GM18909 (cell line): ENCODE measurements at regions not wholly inside any gene's neighbourhood (a gene's known extent, or its start where the extent isn't known, plus 50 kb on each side); places are given as distances from the start of the nearest gene placed in this dataset.

Experiments
- ATAC-seq: cut with Tn5 transposase; IDR thresholded peaks from one replicate; pipeline ENCODE4 v1.9.1; 2021; ENCODE audit warnings: mild to moderate bottlenecking; ENCODE audit not compliant: unreplicated experiment, poor library complexity

GRCh38 chr14:101115652-101116051, 212.1 kb upstream of the RTL1 start:
- no peak for ATAC-seq

- no peak for ATAC-seq
Observed at GRCh38 chr14:101116065-101116464, 212.5 kb upstream of the RTL1 start.

DNA sequence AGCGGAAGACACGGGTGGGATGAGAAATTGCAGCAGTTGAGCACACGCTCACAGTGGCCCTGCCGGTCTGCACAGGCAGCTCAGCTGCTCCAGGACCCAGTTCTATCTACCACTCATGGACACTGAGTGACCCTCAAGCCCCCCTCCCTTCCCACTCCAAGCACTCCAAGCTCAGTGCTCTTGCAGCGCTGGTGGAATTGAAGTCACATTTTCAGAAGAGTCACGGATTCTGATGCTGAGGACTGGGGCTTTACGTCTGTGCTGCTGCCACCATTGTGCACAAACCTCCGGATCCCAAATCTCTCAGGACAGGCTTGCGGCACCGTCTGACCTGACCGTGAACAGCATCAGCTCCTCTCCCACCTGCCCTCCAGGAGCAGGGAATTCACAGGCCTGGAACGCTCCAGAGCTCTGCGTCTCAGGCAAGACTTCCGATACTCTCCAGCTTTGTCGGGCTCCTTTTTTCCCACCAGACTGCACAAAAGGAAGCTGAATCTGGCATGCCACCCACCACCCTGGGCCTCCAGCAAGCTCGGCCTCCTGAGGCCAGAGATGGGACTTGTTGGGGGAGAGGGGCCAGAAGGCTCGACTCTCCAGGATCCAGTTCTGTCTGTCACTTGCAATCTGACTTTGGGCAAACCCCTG, 213.1 kb upstream of the RTL1 start:
- ATAC-seq, result no peak

DNA sequence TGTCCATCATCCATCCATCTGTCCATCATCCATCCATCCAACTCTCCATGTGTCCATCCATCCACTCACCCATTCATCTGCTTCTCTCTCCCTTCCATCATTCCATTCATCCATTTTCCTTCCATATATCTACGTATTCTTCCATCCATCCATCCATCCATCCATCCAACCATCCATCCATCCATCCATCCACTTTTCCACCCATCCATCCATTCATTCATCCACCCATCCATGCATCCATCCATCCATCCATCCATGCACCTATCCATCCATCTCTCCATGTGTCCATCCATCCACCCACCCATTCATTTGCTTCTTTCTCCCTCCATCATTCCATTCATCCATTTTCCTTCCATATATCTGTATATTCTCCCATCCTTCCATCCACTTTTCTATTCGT, 214.0 kb upstream of the RTL1 start:
- no peak for ATAC-seq

GRCh38 chr14:101118233-101118632, 214.7 kb upstream of the RTL1 start:
- ATAC-seq, result no peak

DNA sequence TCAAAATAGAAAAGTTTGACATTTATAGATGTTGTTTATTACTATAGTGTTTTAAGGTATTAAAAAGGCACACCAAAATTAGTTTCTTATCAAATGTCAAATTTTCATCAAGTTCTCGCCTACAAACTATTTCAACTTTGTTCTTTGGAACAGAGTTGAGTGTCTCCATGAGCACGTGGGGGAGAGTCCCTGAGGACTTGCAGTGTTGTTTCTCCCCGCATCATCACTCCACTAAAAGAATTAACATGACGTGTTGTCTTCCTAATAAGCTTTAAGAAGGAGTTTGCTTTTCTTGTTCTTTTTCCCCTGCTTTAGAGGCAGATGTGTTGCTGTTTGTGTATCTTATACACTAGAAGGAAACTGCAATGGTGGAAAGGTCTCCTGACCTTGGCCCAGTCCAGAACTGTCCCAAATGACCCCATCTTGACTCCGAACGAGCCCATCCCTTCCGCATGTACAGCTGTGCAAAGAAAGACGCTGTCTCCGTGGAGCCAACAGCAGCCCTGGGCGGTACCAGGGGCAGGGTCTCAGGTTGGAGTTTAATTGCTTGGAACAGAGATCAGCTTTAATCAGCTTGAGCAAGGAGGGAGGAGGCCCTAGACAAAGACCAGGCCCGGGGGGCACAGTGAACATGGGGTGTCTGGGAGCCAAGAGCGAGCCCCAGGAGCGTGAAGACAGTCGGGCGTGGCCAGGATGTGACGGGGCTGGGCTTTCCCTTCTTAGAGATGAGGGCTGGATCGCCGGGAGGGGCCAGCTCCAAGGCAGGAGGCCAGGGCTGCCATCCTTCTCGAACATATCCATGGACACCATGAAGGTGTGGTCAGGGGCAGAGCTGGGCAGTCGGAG, 215.4 kb upstream of the RTL1 start:
- no peak for ATAC-seq

GRCh38 chr14:101119830-101120571, 216.5 kb upstream of the RTL1 start:
- ATAC-seq, result no peak

GRCh38 chr14:101120641-101121507, 217.4 kb upstream of the RTL1 start:
- ATAC-seq, result peak; percentile 65

- no peak for ATAC-seq
Observed at GRCh38 chr14:101121508-101122139, 218.1 kb upstream of the RTL1 start.

GRCh38 chr14:101122237-101123141, 219.0 kb upstream of the RTL1 start:
- no peak for ATAC-seq

GRCh38 chr14:101123618-101124510, 220.3 kb upstream of the RTL1 start:
- no peak for ATAC-seq

- no peak for ATAC-seq
Observed at GRCh38 chr14:101124815-101125214, 221.3 kb upstream of the RTL1 start.

DNA sequence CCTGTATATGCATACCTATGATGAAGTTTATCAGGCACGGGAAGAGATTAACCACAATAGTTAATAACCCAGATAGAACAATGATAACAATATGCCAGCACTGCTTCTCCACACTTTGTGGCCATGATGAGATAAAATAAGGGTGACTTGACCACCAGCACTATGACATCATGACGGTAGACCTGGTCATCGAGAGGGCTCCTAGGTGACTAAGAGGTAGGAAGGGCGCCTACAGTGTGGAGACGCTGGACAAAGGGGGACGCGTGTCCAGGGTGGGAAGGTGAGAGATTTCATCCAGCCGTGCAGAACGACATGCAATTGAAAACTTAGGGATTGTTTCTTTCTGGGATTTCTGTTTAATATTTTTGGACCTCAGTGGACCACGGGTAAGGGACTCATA, 221.8 kb upstream of the RTL1 start:
- no peak for ATAC-seq

DNA sequence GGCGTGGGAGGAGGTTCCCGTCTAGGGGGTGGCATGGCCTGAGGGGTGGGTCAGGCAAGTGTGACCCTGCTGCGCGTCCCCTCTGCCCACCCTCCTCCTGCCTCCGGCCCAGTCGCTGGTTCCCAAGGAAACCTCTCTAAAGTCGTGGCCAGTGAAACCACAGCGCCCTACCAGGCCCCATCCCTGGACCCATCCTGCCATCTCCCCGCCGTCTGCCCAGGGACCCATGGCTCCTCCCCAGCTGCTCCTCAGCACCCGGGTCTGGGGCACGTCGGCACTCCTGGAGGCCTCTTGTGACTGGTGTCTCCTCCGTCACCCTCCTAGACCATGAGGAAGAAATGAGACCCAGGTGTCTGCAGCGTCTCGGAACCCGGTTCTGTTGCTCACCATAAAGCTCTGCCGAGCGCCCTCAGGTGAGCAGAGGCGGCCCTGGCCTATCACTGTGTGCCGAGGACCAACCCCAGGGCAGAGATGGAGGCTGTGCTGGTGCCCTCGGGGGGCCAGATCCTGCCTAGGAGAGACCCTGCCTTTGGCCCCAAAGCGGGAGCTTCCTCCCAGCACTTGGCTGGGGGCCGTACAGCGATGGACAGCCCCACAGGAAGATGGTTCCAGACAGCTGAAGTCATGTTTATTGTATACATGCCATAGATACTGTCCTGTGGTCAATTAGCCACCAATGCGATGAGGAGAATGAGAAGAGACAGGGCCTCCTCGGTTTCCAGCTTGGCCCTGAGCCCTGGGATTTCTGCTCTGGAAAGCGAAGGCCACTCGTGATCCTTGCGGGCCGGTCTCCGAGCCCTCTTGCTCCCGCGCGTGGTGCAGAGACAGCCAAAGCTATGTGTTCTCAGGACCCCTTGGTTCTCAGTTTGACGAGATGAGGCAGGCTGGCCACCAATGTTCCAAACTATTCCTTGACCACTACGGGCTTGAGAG, 222.5 kb upstream of the RTL1 start:
- ATAC-seq, result no peak

GRCh38 chr14:101126731-101127130, 223.2 kb upstream of the RTL1 start:
- ATAC-seq, result no peak

DNA sequence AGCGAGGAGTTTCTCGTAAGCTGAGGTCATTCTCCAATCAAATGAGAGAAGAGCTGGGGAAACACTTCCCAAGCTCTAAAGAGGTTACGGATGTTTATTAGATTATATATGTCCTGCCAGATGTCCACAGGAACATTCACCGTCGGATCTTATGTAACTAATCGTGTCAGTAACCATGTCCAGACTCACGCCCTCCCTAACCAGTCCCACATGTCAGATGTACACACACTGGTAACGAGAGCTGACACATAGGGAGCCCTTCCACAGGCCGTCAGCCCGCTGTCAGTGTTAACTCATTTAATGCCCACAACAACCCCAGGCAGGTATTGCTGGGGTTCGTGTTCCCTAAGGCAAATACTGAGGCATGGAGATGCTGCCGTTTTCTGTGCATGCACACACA, 223.7 kb upstream of the RTL1 start:
- ATAC-seq, result no peak
